Esophagus squamous epithelium (tissue), 4 donors: ENCODE measurements at regions not wholly inside any gene's neighbourhood (a gene's known extent, or its start where the extent isn't known, plus 50 kb on each side); places are given as distances from the start of the nearest gene placed in this dataset.

ENCODE experiments used
- POLR2A ChIP-seq, 4 donors: fragments of 450-650 bp; IDR thresholded peaks; one replicate each; pipeline ENCODE4 v1.6.1; 2017; ENCODE audit warnings: antibody characterized with exemption in 4 of 4, mild to moderate bottlenecking in 4 of 4, moderate library complexity in 3 of 4
- TF ChIP-seq, protein P1 (sequence below), 6 experiments: fragments of 450-650 bp in 4 of 6; fragments of 200-600 bp in 2 of 6; sonication (generic) in 2 of 6; IDR thresholded peaks; one replicate each; pipeline ENCODE4 v1.5.1; 2016 to 2019; ENCODE audit warnings: antibody characterized with exemption in 6 of 6, mild to moderate bottlenecking in 4 of 6, moderate library complexity in 4 of 6

DNA sequence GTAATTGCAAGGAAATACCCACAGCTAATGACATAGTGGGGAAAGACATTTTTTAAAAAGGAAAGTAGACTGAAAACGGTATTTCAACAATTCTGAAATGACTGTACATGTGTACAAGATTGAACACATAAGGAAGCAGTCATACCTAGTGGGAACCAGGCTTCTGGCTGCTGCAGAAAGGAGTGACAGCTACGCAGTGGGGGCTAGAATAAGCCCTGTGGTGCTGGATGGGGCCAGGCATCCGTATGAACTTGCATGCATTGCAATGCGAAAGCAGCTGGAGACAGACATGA is 54.9 kb upstream of the GPR31 start:
- TF ChIP-seq, protein P1, sequence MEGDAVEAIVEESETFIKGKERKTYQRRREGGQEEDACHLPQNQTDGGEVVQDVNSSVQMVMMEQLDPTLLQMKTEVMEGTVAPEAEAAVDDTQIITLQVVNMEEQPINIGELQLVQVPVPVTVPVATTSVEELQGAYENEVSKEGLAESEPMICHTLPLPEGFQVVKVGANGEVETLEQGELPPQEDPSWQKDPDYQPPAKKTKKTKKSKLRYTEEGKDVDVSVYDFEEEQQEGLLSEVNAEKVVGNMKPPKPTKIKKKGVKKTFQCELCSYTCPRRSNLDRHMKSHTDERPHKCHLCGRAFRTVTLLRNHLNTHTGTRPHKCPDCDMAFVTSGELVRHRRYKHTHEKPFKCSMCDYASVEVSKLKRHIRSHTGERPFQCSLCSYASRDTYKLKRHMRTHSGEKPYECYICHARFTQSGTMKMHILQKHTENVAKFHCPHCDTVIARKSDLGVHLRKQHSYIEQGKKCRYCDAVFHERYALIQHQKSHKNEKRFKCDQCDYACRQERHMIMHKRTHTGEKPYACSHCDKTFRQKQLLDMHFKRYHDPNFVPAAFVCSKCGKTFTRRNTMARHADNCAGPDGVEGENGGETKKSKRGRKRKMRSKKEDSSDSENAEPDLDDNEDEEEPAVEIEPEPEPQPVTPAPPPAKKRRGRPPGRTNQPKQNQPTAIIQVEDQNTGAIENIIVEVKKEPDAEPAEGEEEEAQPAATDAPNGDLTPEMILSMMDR (IDR thresholded peaks at IDR 0.05), result no peak
- no peak for TF ChIP-seq POLR2A (IDR thresholded peaks at IDR 0.05)
